HCT116 (cell line): ENCODE measurements at regions not wholly inside any gene's neighbourhood (a gene's known extent, or its start where the extent isn't known, plus 50 kb on each side); places are given as distances from the start of the nearest gene placed in this dataset.

Experiments used
- ATAC-seq: fragments of 200-7000 bp; cut with Tn5 transposase; 2 replicates; pipeline ENCODE4 v1.9.1; 2020; ENCODE audit warnings: mild to moderate bottlenecking, moderate library complexity
- BruUV-seq: library from RNA; stranded (reverse); fragments of 400-500 nt; replicated peaks from 2 replicates; lab custom pipeline; 2021; lab: Mats Ljungman, UMichigan
- CTCF ChIA-PET: fragments of 300-600 bp; sonication (Branson Sonifier 250); formaldehyde crosslinking; loops from one replicate; lab custom pipeline; 2021; ENCODE audit warnings: antibody characterized with exemption; lab: Charles Lee
- POLR2A ChIA-PET: fragments of 300-600, 350-600 bp; sonication (Branson Sonifier 250); formaldehyde crosslinking; loops from one replicate; lab custom pipeline; 2021; ENCODE audit warnings: antibody characterized with exemption; lab: Charles Lee
- RAD21 ChIA-PET, 2 experiments: fragments of 300-600 bp; sonication (Branson Sonifier 250); formaldehyde crosslinking; loops; one replicate each; lab custom pipeline; 2023; ENCODE audit warnings: low total read pairs in 2 of 2; ENCODE audit not compliant: uncharacterized antibody in 2 of 2, unreplicated experiment in 2 of 2, low non-redundant PET in 1 of 2; lab: Charles Lee
- DNase-seq: peaks from one replicate; pipeline ENCODE4 v3.0.0-alpha.2; 2010; ENCODE audit warnings: low read depth, low spot score
- H2AFZ ChIP-seq: fragments of 200-600 bp; shearing (Covaris generic), sonication (generic); 2 replicates; pipeline ENCODE4 v1.6.1; 2017; ENCODE audit warnings: low read depth, mixed run types, mixed read lengths, antibody characterized with exemption, low read length; ENCODE audit not compliant: poor library complexity, severe bottlenecking
- H3K27ac ChIP-seq: 2 replicates; pipeline ENCODE4 v1.5.1; 2012; ENCODE audit warnings: low read depth, low read length
- H3K27me3 ChIP-seq: fragments of 200-600 bp; sonication (generic); 2 replicates; pipeline ENCODE4 v1.6.1; 2016; ENCODE audit warnings: mixed run types, low read length, mixed read lengths; ENCODE audit not compliant: insufficient read depth
- H3K36me3 ChIP-seq, 2 experiments: fragments of 200-500 bp in 1 of 2; fragments of 200-600 bp in 1 of 2; sonication (Bioruptor generic) in 1 of 2; sonication (generic) in 1 of 2; 2 replicates each; pipeline versions ENCODE4 v1.5.1 to v1.6.1; 2014 to 2016; ENCODE audit warnings: low read length in 2 of 2, inconsistent platforms in 1 of 2, mixed read lengths in 1 of 2, mixed run types in 1 of 2; ENCODE audit not compliant: insufficient read depth in 2 of 2, control insufficient read depth in 1 of 2
- H3K4me1 ChIP-seq, 2 experiments: fragments of 200-600 bp in 1 of 2; sonication (generic) in 1 of 2; 2 replicates each; pipeline versions ENCODE4 v1.5.1 to v1.6.1; 2012 to 2017; ENCODE audit warnings: low read length in 2 of 2, inconsistent platforms in 1 of 2, mild to moderate bottlenecking in 1 of 2, mixed read lengths in 1 of 2, mixed run types in 1 of 2, moderate library complexity in 1 of 2; ENCODE audit not compliant: insufficient read depth in 2 of 2, control insufficient read depth in 1 of 2
- H3K4me2 ChIP-seq: fragments of 200-600 bp; sonication (generic); 2 replicates; pipeline ENCODE4 v1.6.1; 2017; ENCODE audit warnings: mixed run types, low read length, mixed read lengths
- H3K4me3 ChIP-seq, 2 experiments: fragments of 200-600 bp in 1 of 2; sonication (generic) in 1 of 2; replicated peaks in 1 of 2; 2 replicates each; pipeline ENCODE4 v1.5.1; 2011 to 2016; ENCODE audit warnings: low read length in 2 of 2, control low read depth in 1 of 2, low read depth in 1 of 2, mild to moderate bottlenecking in 1 of 2, mixed read lengths in 1 of 2, mixed run types in 1 of 2
- H3K79me2 ChIP-seq: fragments of 200-600 bp; sonication (generic); 2 replicates; pipeline ENCODE4 v1.6.1; 2017; ENCODE audit warnings: mild to moderate bottlenecking, mixed run types, low read length, moderate library complexity, mixed read lengths; ENCODE audit not compliant: insufficient read depth
- H3K9ac ChIP-seq: fragments of 200-600 bp; sonication (generic); 2 replicates; pipeline ENCODE4 v1.6.1; 2016; ENCODE audit warnings: low read length, mixed read lengths
- H3K9me2 ChIP-seq: fragments of 200-600 bp; sonication (generic), shearing (Covaris generic); 2 replicates; pipeline ENCODE4 v1.6.1; 2017; ENCODE audit warnings: mixed run types, mild to moderate bottlenecking, moderate library complexity; ENCODE audit not compliant: insufficient read depth
- H3K9me3 ChIP-seq, 2 experiments: fragments of 200-500 bp in 1 of 2; fragments of 200-600 bp in 1 of 2; sonication (Bioruptor generic) in 1 of 2; sonication (generic) in 1 of 2; 2 replicates each; pipeline ENCODE4 v1.6.1; 2014 to 2017; ENCODE audit warnings: low read length in 2 of 2, mixed read lengths in 2 of 2, inconsistent platforms in 1 of 2, low read depth in 1 of 2, mild to moderate bottlenecking in 1 of 2, mixed run types in 1 of 2, moderate library complexity in 1 of 2; ENCODE audit not compliant: control insufficient read depth in 1 of 2, insufficient read depth in 1 of 2
- H4K20me1 ChIP-seq: fragments of 200-600 bp; sonication (generic), shearing (Covaris generic); 2 replicates; pipeline ENCODE4 v1.6.1; 2017; ENCODE audit warnings: mixed run types, mild to moderate bottlenecking, moderate library complexity; ENCODE audit not compliant: insufficient read depth
- CBX3 ChIP-seq: IDR thresholded peaks from 2 replicates; pipeline ENCODE4 v1.6.1; 2012; ENCODE audit warnings: low read depth
- CEBPB ChIP-seq: IDR thresholded peaks from 2 replicates; pipeline ENCODE4 v1.6.1; 2012; ENCODE audit warnings: low read depth
- CTCF ChIP-seq, 3 experiments: fragments of 200-600 bp in 1 of 3; sonication (generic) in 1 of 3; IDR thresholded peaks in 2 of 3; conservative IDR thresholded peaks in 1 of 3; 2 replicates each; pipeline ENCODE4 v1.5.1; 2012 to 2017; ENCODE audit warnings: low read depth in 2 of 3, low read length in 2 of 3, antibody characterized with exemption in 1 of 3, borderline replicate concordance in 1 of 3, control low read depth in 1 of 3, mild to moderate bottlenecking in 1 of 3, mixed read lengths in 1 of 3, mixed run types in 1 of 3, moderate library complexity in 1 of 3; ENCODE audit not compliant: insufficient read depth in 1 of 3
- EGR1 ChIP-seq: IDR thresholded peaks from 2 replicates; pipeline ENCODE4 v1.6.1; 2012; ENCODE audit warnings: low read depth
- ELF1 ChIP-seq: IDR thresholded peaks from 2 replicates; pipeline ENCODE4 v1.6.1; 2012; ENCODE audit warnings: low read depth, borderline replicate concordance
- EZH2phosphoT487 ChIP-seq: fragments of 200-600 bp; IDR thresholded peaks from 2 replicates; pipeline ENCODE4 v1.6.1; 2018; ENCODE audit warnings: antibody characterized with exemption, borderline replicate concordance
- JUND ChIP-seq: IDR thresholded peaks from 2 replicates; pipeline ENCODE4 v1.6.1; 2012
- POLR2A ChIP-seq: IDR thresholded peaks from 2 replicates; pipeline ENCODE4 v1.7.0; 2011; ENCODE audit warnings: borderline replicate concordance; ENCODE audit not compliant: insufficient read depth, insufficient read length; ENCODE audit errors: extremely low read depth
- RAD21 ChIP-seq: IDR thresholded peaks from 2 replicates; pipeline ENCODE4 v1.6.1; 2012; ENCODE audit warnings: low read depth, mild to moderate bottlenecking
- REST ChIP-seq: IDR thresholded peaks from 2 replicates; pipeline ENCODE4 v1.6.1; 2012; ENCODE audit warnings: low read depth
- SIN3A ChIP-seq: IDR thresholded peaks from 2 replicates; pipeline ENCODE4 v1.6.1; 2012; ENCODE audit warnings: low read depth
- SP1 ChIP-seq: IDR thresholded peaks from 2 replicates; pipeline ENCODE4 v1.6.1; 2012; ENCODE audit warnings: low read depth
- TCF7L2 ChIP-seq: IDR thresholded peaks from 2 replicates; pipeline ENCODE4 v1.7.0; 2011; ENCODE audit warnings: borderline replicate concordance, inconsistent platforms; ENCODE audit not compliant: insufficient read depth, insufficient read length; ENCODE audit errors: extremely low read depth
- YY1 ChIP-seq: IDR thresholded peaks from 2 replicates; pipeline ENCODE4 v1.6.1; 2011; ENCODE audit warnings: low read length, low read depth, moderate library complexity, mild to moderate bottlenecking; ENCODE audit not compliant: insufficient replicate concordance; ENCODE audit errors: extremely low read depth
- ZBTB33 ChIP-seq: IDR thresholded peaks from 2 replicates; pipeline ENCODE4 v1.6.1; 2011; ENCODE audit warnings: mild to moderate bottlenecking, low read length, moderate library complexity; ENCODE audit not compliant: insufficient replicate concordance; ENCODE audit errors: extremely low read depth
- ZFX ChIP-seq: fragments of 450-650 bp; IDR thresholded peaks from 2 replicates; pipeline ENCODE4 v1.6.1; 2017
- ZNF274 ChIP-seq: fragments of 200-500 bp; sonication (Bioruptor generic); IDR thresholded peaks from 2 replicates; pipeline ENCODE4 v1.6.1; 2014; ENCODE audit warnings: mild to moderate bottlenecking, low read depth, low read length, inconsistent platforms
- intact Hi-C: fragments of 100-400 bp; cut with micrococcal nuclease; formaldehyde crosslinking; loops from 2 replicates; pipeline ENCODE4 v1.10.0; 2022
- TF ChIP-seq, protein P1 (sequence below): IDR thresholded peaks from 2 replicates; pipeline ENCODE4 v1.6.1; 2012

DNA sequence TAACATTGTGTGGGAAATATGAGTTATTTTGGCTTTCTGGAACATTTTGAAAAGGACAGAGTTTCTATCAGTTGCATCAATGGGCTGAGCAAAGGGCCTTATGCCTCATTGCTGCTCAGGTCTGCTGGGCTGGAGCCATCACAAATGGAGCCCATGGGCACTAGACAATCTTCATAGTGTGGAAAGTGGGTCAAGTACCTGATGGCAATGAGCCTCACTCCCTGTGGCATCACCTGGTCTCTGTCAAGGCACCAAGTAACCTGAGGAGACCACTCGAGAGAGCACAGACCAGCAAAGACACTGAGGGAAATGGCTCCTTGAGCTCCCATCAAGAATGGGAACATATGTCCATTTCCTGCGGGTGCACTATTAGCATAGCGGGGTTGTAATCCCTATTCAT, 96.7 kb upstream of the PPP2R3A start (continued):
- TF ChIP-seq CTCF (IDR thresholded peaks at IDR 0.05 in 2 of 3, conservative IDR thresholded peaks at IDR 0.05 in 1 of 3; ENCODE audit: borderline replicate concordance in 1 of 3, insufficient read depth in 1 of 3, low read depth in 2 of 3, low read length in 2 of 3) (no peak), SIN3A (no peak), TCF7L2 (no peak), CBX3 (no peak), EZH2phosphoT487 (no peak), JUND (no peak), ELF1 (no peak), EGR1 (no peak)
- TF ChIP-seq, all 23 proteins: peak for 0

DNA sequence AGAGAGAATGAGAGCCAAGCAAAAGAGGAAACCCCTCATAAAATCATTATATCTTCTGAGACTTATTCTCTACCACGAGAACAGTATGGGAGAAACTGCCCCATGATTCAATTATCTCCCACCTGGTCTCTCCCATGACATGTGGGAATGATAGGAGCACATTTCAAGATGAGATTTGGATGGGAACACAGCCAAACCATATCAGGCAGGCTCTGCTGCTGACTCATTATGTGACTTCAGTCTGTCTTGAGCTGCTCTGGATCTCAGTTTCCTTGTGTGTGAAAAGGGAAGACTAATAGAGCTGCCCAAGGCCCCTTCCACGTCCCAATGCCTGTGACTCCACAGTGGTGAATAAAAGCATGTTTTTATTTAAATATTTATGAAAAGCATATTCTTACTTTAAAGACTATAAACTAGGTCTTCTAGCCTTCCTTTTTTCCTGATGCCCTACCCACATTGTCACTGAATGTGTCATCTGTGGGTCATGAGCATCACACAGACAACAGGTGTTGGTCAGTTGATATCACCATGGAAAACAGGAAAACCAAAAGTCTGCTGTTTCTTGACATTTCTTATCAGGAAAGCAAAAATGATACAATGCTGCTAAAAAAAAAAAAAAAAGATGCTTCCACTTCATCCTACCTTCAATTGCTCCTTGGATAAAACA, 96.0 kb upstream of the PPP2R3A start:
- no peaks in the 10 kb centered on the region for H3K9me2 ChIP-seq
- H3K27me3 ChIP-seq, result no peaks in the 10 kb centered on the region
- RAD21 ChIA-PET, result no interaction called here
- H3K9ac ChIP-seq, result no peak overlapping the region
- no peaks in the 10 kb centered on the region for H3K4me1 ChIP-seq
- no peak overlapping the region for H3K27ac ChIP-seq
- no peak overlapping the region for H3K4me2 ChIP-seq
- H3K36me3 ChIP-seq, result no peaks in the 10 kb centered on the region
- no peaks in the 10 kb centered on the region for H4K20me1 ChIP-seq
- no peaks in the 10 kb centered on the region for H3K9me3 ChIP-seq
- no peaks in the 10 kb centered on the region for H3K79me2 ChIP-seq
- H3K4me3 ChIP-seq, result no peak overlapping the region
- DNase-seq (no peak), ATAC-seq (no peak)
- TF ChIP-seq REST, result no peak
- TF ChIP-seq POLR2A, result no peak
- TF ChIP-seq YY1, result no peak
- TF ChIP-seq ZNF274, result no peak
- no peak for TF ChIP-seq ZBTB33
- no peak for TF ChIP-seq RAD21
- no peak for TF ChIP-seq SP1
- no peak for TF ChIP-seq CEBPB
- TF ChIP-seq CBX3, result no peak
- no peak for TF ChIP-seq JUND
- TF ChIP-seq, protein P1, sequence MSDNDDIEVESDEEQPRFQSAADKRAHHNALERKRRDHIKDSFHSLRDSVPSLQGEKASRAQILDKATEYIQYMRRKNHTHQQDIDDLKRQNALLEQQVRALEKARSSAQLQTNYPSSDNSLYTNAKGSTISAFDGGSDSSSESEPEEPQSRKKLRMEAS, result no peak
- TF ChIP-seq ELF1, result no peak
- TF ChIP-seq ZFX, result no peak
- intact Hi-C loops, result no loop called here
- CTCF ChIA-PET, result no interaction called here
- no TSS peak for BruUV-seq
- POLR2A ChIA-PET, result no interaction called here
- H2AFZ ChIP-seq, result no peak overlapping the region
